ENCODE measurements at regions not wholly inside any gene's neighbourhood (a gene's known extent, or its start where the extent isn't known, plus 50 kb on each side); places are given as distances from the start of the nearest gene placed in this dataset.

DNA sequence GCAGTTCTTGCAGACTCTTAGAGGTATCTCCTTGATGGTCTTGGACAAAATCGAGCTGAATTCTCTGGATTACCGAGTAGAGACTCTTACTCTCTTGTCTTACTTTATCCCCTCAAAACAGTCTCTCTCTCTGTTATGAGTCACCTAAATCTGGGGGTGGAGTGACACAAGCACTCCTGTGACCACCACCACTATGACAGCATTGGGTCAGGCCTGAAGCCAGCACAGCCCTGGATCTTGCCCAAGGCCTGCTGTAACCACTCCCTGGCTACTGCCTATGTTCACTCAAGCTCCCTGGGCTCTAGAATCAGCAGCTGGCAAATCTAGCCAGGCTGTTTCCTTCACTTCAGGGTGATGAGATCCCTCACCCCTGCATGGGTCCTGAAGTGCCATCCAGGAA, 662.5 kb downstream of the LUZP2 start:
- Histone ChIP-seq H2AFZ (ENCODE audit: low read depth, low read length) (no peak overlapping the region), H3K4me2 (ENCODE audit: insufficient read depth, low read length) (no peak overlapping the region), H3K36me3 (ENCODE audit: insufficient read depth, low read length) (no peaks in the 10 kb centered on the region), H3K4me1 (ENCODE audit: insufficient read depth, low read length) (no peaks in the 10 kb centered on the region), H3K27me3 (ENCODE audit: insufficient read depth, low read length, poor library complexity) (no peaks in the 10 kb centered on the region), H3K9ac (ENCODE audit: low read depth, low read length) (no peak overlapping the region), H4K20me1 (ENCODE audit: insufficient read depth, low read length) (no peaks in the 10 kb centered on the region), H3K4me3 (ENCODE audit: low read depth in 1 of 2, low read length in 2 of 2) (no peak overlapping the region), H3K79me2 (ENCODE audit: insufficient read depth, low read length) (no peaks in the 10 kb centered on the region), H3K9me3 (ENCODE audit: insufficient read depth, low read length, severe bottlenecking) (no peaks in the 10 kb centered on the region), H3K27ac (ENCODE audit: low read length) (no peak overlapping the region)
- ATAC-seq (ENCODE audit: insufficient read depth, low read depth) = no peak
- TF ChIP-seq EZH2 (IDR thresholded peaks at IDR 0.05; ENCODE audit: borderline replicate concordance, low read depth, low read length, severe bottlenecking) = no peak
- TF ChIP-seq, protein P1, sequence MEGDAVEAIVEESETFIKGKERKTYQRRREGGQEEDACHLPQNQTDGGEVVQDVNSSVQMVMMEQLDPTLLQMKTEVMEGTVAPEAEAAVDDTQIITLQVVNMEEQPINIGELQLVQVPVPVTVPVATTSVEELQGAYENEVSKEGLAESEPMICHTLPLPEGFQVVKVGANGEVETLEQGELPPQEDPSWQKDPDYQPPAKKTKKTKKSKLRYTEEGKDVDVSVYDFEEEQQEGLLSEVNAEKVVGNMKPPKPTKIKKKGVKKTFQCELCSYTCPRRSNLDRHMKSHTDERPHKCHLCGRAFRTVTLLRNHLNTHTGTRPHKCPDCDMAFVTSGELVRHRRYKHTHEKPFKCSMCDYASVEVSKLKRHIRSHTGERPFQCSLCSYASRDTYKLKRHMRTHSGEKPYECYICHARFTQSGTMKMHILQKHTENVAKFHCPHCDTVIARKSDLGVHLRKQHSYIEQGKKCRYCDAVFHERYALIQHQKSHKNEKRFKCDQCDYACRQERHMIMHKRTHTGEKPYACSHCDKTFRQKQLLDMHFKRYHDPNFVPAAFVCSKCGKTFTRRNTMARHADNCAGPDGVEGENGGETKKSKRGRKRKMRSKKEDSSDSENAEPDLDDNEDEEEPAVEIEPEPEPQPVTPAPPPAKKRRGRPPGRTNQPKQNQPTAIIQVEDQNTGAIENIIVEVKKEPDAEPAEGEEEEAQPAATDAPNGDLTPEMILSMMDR (IDR thresholded peaks at IDR 0.05; ENCODE audit: borderline replicate concordance, extremely low read depth, low read length, poor library complexity, severe bottlenecking) = no peak
- no peak for DNase-seq

DNA sequence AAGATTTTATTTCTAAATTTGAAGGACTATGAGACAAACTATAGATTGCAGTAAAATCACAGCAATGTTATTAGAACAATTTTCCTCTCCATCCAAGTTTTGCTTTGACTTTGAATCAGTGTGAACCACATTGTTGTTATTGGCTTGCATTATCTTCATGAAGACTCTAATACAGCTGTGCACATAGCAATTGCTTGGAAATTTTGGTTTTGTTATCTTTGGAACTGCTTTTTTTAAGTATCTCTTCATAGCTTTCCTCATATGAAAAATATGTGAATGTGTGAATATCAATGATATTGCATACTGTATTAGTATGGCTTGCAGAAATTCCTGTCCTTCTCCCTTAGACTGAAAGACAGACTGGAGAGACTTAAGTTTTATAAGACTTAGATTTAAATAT, 666.6 kb downstream of the LUZP2 start:
- DNase-seq (no peak), ATAC-seq (ENCODE audit: insufficient read depth, low read depth) (no peak)
- no peak overlapping the region for H3K4me3 ChIP-seq (ENCODE audit: low read depth in 1 of 2, low read length in 2 of 2)
- no peaks in the 10 kb centered on the region for H3K79me2 ChIP-seq (ENCODE audit: insufficient read depth, low read length)
- no peaks in the 10 kb centered on the region for H3K36me3 ChIP-seq (ENCODE audit: insufficient read depth, low read length)
- H3K9me3 ChIP-seq (ENCODE audit: insufficient read depth, low read length, severe bottlenecking) = no peaks in the 10 kb centered on the region
- H3K4me2 ChIP-seq (ENCODE audit: insufficient read depth, low read length) = no peak overlapping the region
- no peaks in the 10 kb centered on the region for H3K27me3 ChIP-seq (ENCODE audit: insufficient read depth, low read length, poor library complexity)
- H3K4me1 ChIP-seq (ENCODE audit: insufficient read depth, low read length) = no peaks in the 10 kb centered on the region
- no peaks in the 10 kb centered on the region for H4K20me1 ChIP-seq (ENCODE audit: insufficient read depth, low read length)
- no peak overlapping the region for H3K9ac ChIP-seq (ENCODE audit: low read depth, low read length)
- H3K27ac ChIP-seq (ENCODE audit: low read length) = no peak overlapping the region
- TF ChIP-seq, protein P1 (IDR thresholded peaks at IDR 0.05; ENCODE audit: borderline replicate concordance, extremely low read depth, low read length, poor library complexity, severe bottlenecking) = no peak
- no peak for TF ChIP-seq EZH2 (IDR thresholded peaks at IDR 0.05; ENCODE audit: borderline replicate concordance, low read depth, low read length, severe bottlenecking)
- no peak overlapping the region for H2AFZ ChIP-seq (ENCODE audit: low read depth, low read length)

DNA sequence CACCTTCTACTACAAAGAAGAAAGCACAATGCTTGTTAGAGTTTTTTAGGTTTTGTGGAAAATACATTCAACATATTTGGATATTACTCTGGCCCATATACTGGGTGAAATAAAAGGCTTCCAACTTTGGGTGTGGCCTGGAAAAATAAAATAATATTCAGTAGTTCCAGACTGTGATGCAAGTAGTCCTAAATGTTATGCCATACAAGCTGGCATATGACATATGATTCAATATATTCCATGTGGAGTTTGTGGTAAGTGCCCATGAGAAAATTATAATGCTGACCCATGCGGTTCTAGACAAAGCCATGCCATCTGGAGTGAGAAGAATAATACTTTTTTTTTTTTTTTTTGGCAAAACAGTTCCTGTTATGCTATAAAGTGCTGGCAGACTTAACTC, 683.3 kb downstream of the LUZP2 start:
- no peak for ATAC-seq (ENCODE audit: insufficient read depth, low read depth)
- TF ChIP-seq, protein P1 (IDR thresholded peaks at IDR 0.05; ENCODE audit: borderline replicate concordance, extremely low read depth, low read length, poor library complexity, severe bottlenecking) = no peak
- no peak for TF ChIP-seq EZH2 (IDR thresholded peaks at IDR 0.05; ENCODE audit: borderline replicate concordance, low read depth, low read length, severe bottlenecking)
- no peak overlapping the region for H3K4me2 ChIP-seq (ENCODE audit: insufficient read depth, low read length)
- no peak overlapping the region for H2AFZ ChIP-seq (ENCODE audit: low read depth, low read length)
- H3K27ac ChIP-seq (ENCODE audit: low read length) = no peak overlapping the region
- H3K9ac ChIP-seq (ENCODE audit: low read depth, low read length) = no peak overlapping the region
- no peaks in the 10 kb centered on the region for H4K20me1 ChIP-seq (ENCODE audit: insufficient read depth, low read length)
- no peaks in the 10 kb centered on the region for H3K9me3 ChIP-seq (ENCODE audit: insufficient read depth, low read length, severe bottlenecking)
- no peak overlapping the region for H3K4me3 ChIP-seq (ENCODE audit: low read depth in 1 of 2, low read length in 2 of 2)
- DNase-seq = no peak
- no peaks in the 10 kb centered on the region for H3K27me3 ChIP-seq (ENCODE audit: insufficient read depth, low read length, poor library complexity)
- no peaks in the 10 kb centered on the region for H3K36me3 ChIP-seq (ENCODE audit: insufficient read depth, low read length)
- no peaks in the 10 kb centered on the region for H3K79me2 ChIP-seq (ENCODE audit: insufficient read depth, low read length)
- H3K4me1 ChIP-seq (ENCODE audit: insufficient read depth, low read length) = no peaks in the 10 kb centered on the region

DNA sequence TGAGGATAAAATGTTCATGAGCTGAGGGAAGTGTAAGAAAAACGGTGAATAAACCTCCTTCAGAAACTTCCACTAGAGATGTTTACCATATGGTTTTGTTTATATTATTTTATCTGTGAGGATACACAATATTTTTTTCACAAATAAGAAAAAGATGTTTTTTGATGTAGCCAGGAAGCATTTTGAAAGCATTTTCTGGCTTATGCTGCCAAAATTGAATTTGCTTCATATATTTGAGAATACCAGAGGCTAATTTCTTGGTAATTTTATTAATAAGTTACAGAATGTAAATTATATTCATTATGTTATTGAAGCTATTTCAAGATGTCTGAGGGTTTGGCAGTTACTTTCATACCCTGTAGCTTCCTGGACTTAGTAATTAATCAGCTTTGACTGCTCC, 686.6 kb downstream of the LUZP2 start:
- DNase-seq = no peak
- Histone ChIP-seq H3K4me3 (ENCODE audit: low read depth in 1 of 2, low read length in 2 of 2) (no peak overlapping the region), H3K4me1 (ENCODE audit: insufficient read depth, low read length) (no peaks in the 10 kb centered on the region), H3K36me3 (ENCODE audit: insufficient read depth, low read length) (no peaks in the 10 kb centered on the region), H2AFZ (ENCODE audit: low read depth, low read length) (no peak overlapping the region), H3K27ac (ENCODE audit: low read length) (no peak overlapping the region), H4K20me1 (ENCODE audit: insufficient read depth, low read length) (no peaks in the 10 kb centered on the region), H3K9me3 (ENCODE audit: insufficient read depth, low read length, severe bottlenecking) (no peaks in the 10 kb centered on the region), H3K79me2 (ENCODE audit: insufficient read depth, low read length) (no peaks in the 10 kb centered on the region), H3K4me2 (ENCODE audit: insufficient read depth, low read length) (no peak overlapping the region), H3K27me3 (ENCODE audit: insufficient read depth, low read length, poor library complexity) (no peaks in the 10 kb centered on the region), H3K9ac (ENCODE audit: low read depth, low read length) (no peak overlapping the region)
- TF ChIP-seq, protein P1 (IDR thresholded peaks at IDR 0.05; ENCODE audit: borderline replicate concordance, extremely low read depth, low read length, poor library complexity, severe bottlenecking) = no peak
- TF ChIP-seq EZH2 (IDR thresholded peaks at IDR 0.05; ENCODE audit: borderline replicate concordance, low read depth, low read length, severe bottlenecking) = no peak
- ATAC-seq (ENCODE audit: insufficient read depth, low read depth) = no peak

Data from DND-41 (cell line).